ENCODE measurements at regions not wholly inside any gene's neighbourhood (a gene's known extent, or its start where the extent isn't known, plus 50 kb on each side); places are given as distances from the start of the nearest gene placed in this dataset.

GRCh38 chr18:73708591-73708990, 439.0 kb downstream of the FBXO15 start:
- intact Hi-C loops (cut with micrococcal nuclease): no loop called here
- H3K36me3 ChIP-seq: no peaks in the 10 kb centered on the region
- H3K9me3 ChIP-seq (replicated peaks): peaks cover 10% of the 10 kb centered on the region
- no peak for DNase-seq
- H3K4me1 ChIP-seq: no peaks in the 10 kb centered on the region
- H3K27ac ChIP-seq (replicated peaks): no peak overlapping the region
- H3K4me3 ChIP-seq: no peak overlapping the region
- TF ChIP-seq CTCF (IDR thresholded peaks at IDR 0.05; ENCODE audit: borderline replicate concordance): no peak
- no peaks in the 10 kb centered on the region for H3K27me3 ChIP-seq (ENCODE audit: low read depth)

- Histone ChIP-seq H3K27me3 (ENCODE audit: low read depth) (no peaks in the 10 kb centered on the region), H3K4me3 (no peak overlapping the region), H3K27ac (replicated peaks) (no peak overlapping the region), H3K36me3 (no peaks in the 10 kb centered on the region), H3K9me3 (replicated peaks) (peaks cover 10% of the 10 kb centered on the region), H3K4me1 (no peaks in the 10 kb centered on the region)
- no peak for DNase-seq
- TF ChIP-seq CTCF (IDR thresholded peaks at IDR 0.05; ENCODE audit: borderline replicate concordance): no peak
- intact Hi-C loops (cut with micrococcal nuclease): no loop called here
Observed at GRCh38 chr18:73707035-73707434, 440.6 kb downstream of the FBXO15 start.

- DNase-seq: no peak
- intact Hi-C loops (cut with micrococcal nuclease): no loop called here
- H3K36me3 ChIP-seq: no peaks in the 10 kb centered on the region
- no peaks in the 10 kb centered on the region for H3K4me1 ChIP-seq
- no peak overlapping the region for H3K4me3 ChIP-seq
- H3K27ac ChIP-seq (replicated peaks): no peak overlapping the region
- no peaks in the 10 kb centered on the region for H3K27me3 ChIP-seq (ENCODE audit: low read depth)
- H3K9me3 ChIP-seq (replicated peaks): no peaks in the 10 kb centered on the region
- TF ChIP-seq CTCF (IDR thresholded peaks at IDR 0.05; ENCODE audit: borderline replicate concordance): no peak
Observed at GRCh38 chr18:73697353-73697752, 450.3 kb downstream of the FBXO15 start.

GRCh38 chr18:73696698-73697097, 450.9 kb downstream of the FBXO15 start:
- intact Hi-C loops (cut with micrococcal nuclease): no loop called here

GRCh38 chr18:73696171-73696570, 451.5 kb downstream of the FBXO15 start:
- no peak for TF ChIP-seq CTCF (IDR thresholded peaks at IDR 0.05; ENCODE audit: borderline replicate concordance)
- Histone ChIP-seq H3K27ac (replicated peaks) (no peak overlapping the region), H3K4me3 (no peak overlapping the region), H3K4me1 (no peaks in the 10 kb centered on the region), H3K27me3 (ENCODE audit: low read depth) (peaks cover 9% of the 10 kb centered on the region), H3K36me3 (no peaks in the 10 kb centered on the region), H3K9me3 (replicated peaks) (no peaks in the 10 kb centered on the region)
- no peak for DNase-seq
- intact Hi-C loops (cut with micrococcal nuclease): no loop called here

More at GRCh38 chr18:73696698-73697097, 450.9 kb downstream of the FBXO15 start:
- H3K27ac ChIP-seq (replicated peaks): no peak overlapping the region
- no peaks in the 10 kb centered on the region for H3K36me3 ChIP-seq
- no peaks in the 10 kb centered on the region for H3K4me1 ChIP-seq
- no peak for TF ChIP-seq CTCF (IDR thresholded peaks at IDR 0.05; ENCODE audit: borderline replicate concordance)
- H3K9me3 ChIP-seq (replicated peaks): no peaks in the 10 kb centered on the region
- DNase-seq: no peak
- peaks cover 3% of the 10 kb centered on the region for H3K27me3 ChIP-seq (ENCODE audit: low read depth)
- H3K4me3 ChIP-seq: no peak overlapping the region

- Histone ChIP-seq H3K27me3 (ENCODE audit: low read depth) (peaks cover 20% of the 10 kb centered on the region), H3K4me3 (no peak overlapping the region), H3K27ac (replicated peaks) (no peak overlapping the region), H3K9me3 (replicated peaks) (no peaks in the 10 kb centered on the region), H3K4me1 (peaks cover 8% of the 10 kb centered on the region), H3K36me3 (no peaks in the 10 kb centered on the region)
- intact Hi-C loops (cut with micrococcal nuclease): no loop called here
- TF ChIP-seq CTCF (IDR thresholded peaks at IDR 0.05; ENCODE audit: borderline replicate concordance): no peak
- DNase-seq: no peak
Observed at GRCh38 chr18:73693091-73693490, 454.5 kb downstream of the FBXO15 start.

All from left ventricle myocardium inferior (tissue), 1 donor.